Kidney epithelial cell (primary cell): ENCODE measurements at regions not wholly inside any gene's neighbourhood (a gene's known extent, or its start where the extent isn't known, plus 50 kb on each side); places are given as distances from the start of the nearest gene placed in this dataset.

Source experiments
- DNase-seq: peaks from one replicate; pipeline ENCODE4 v3.0.0-alpha.2; 2010; ENCODE audit warnings: low read depth
- H3K27me3 ChIP-seq: 2 replicates; pipeline ENCODE4 v1.6.0; 2011; ENCODE audit warnings: low read length; ENCODE audit not compliant: control insufficient read depth, insufficient read depth
- H3K36me3 ChIP-seq: 2 replicates; pipeline ENCODE4 v1.5.1; 2011; ENCODE audit warnings: low read length; ENCODE audit not compliant: control insufficient read depth, insufficient read depth
- H3K4me3 ChIP-seq: 2 replicates; pipeline ENCODE4 v1.5.1; 2011; ENCODE audit warnings: low read depth, mild to moderate bottlenecking, control low read depth, low read length
- TF ChIP-seq, protein P1 (sequence below): IDR thresholded peaks from 2 replicates; pipeline ENCODE4 v1.5.1; 2011; ENCODE audit warnings: mild to moderate bottlenecking, moderate library complexity, low read length, control low read depth, inconsistent platforms; ENCODE audit not compliant: insufficient read depth, poor library complexity, severe bottlenecking

DNA sequence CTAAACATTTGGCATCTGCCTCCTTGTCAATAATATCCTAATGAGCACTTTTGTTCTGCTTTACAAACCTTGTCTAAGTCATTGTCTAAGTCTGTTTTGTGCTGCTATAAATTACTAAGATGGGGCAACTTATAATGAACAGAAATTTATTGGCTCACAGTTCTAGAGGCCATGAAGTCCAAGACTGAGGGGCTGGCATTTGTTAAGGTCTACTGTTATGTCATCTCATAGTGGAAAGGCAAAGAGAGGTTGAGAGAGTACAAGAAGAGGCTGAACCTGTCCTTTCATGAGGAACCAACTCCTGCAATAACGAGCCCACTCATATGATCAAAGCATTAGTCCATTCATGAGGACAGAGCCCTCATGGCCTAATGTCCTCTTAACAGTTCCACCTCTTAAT, 72.7 kb upstream of the KLF12 start:
- H3K4me3 ChIP-seq: no peak overlapping the region
- TF ChIP-seq, protein P1, sequence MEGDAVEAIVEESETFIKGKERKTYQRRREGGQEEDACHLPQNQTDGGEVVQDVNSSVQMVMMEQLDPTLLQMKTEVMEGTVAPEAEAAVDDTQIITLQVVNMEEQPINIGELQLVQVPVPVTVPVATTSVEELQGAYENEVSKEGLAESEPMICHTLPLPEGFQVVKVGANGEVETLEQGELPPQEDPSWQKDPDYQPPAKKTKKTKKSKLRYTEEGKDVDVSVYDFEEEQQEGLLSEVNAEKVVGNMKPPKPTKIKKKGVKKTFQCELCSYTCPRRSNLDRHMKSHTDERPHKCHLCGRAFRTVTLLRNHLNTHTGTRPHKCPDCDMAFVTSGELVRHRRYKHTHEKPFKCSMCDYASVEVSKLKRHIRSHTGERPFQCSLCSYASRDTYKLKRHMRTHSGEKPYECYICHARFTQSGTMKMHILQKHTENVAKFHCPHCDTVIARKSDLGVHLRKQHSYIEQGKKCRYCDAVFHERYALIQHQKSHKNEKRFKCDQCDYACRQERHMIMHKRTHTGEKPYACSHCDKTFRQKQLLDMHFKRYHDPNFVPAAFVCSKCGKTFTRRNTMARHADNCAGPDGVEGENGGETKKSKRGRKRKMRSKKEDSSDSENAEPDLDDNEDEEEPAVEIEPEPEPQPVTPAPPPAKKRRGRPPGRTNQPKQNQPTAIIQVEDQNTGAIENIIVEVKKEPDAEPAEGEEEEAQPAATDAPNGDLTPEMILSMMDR: no peak
- H3K36me3 ChIP-seq: no peaks in the 10 kb centered on the region
- no peak for DNase-seq
- H3K27me3 ChIP-seq: no peaks in the 10 kb centered on the region

- TF ChIP-seq, protein P1: no peak
- DNase-seq: no peak
- no peak overlapping the region for H3K4me3 ChIP-seq
- H3K36me3 ChIP-seq: no peaks in the 10 kb centered on the region
- H3K27me3 ChIP-seq: no peaks in the 10 kb centered on the region
These were observed 71.9 kb upstream of the KLF12 start for GRCh38 chr13:74206061-74206561.

- DNase-seq: no peak
- no peak overlapping the region for H3K4me3 ChIP-seq
- H3K27me3 ChIP-seq: no peaks in the 10 kb centered on the region
- TF ChIP-seq, protein P1: no peak
- no peaks in the 10 kb centered on the region for H3K36me3 ChIP-seq
These were observed 71.1 kb upstream of the KLF12 start for GRCh38 chr13:74205313-74205690.

GRCh38 chr13:74204602-74205312, 70.6 kb upstream of the KLF12 start:
- Histone ChIP-seq H3K27me3 (no peaks in the 10 kb centered on the region), H3K36me3 (no peaks in the 10 kb centered on the region), H3K4me3 (no peak overlapping the region)
- DNase-seq: no peak
- TF ChIP-seq, protein P1: no peak

- no peak overlapping the region for H3K4me3 ChIP-seq
- TF ChIP-seq, protein P1: no peak
- no peaks in the 10 kb centered on the region for H3K27me3 ChIP-seq
- DNase-seq: no peak
- H3K36me3 ChIP-seq: no peaks in the 10 kb centered on the region
These were observed 69.4 kb upstream of the KLF12 start for GRCh38 chr13:74203576-74203975.
